Activated T-helper 1 cell treated with anti-CD3 and anti-CD28 coated beads, Interleukin-2, amount 50 U/mL, for 16 hours (primary cell): ENCODE measurements at regions not wholly inside any gene's neighbourhood (a gene's known extent, or its start where the extent isn't known, plus 50 kb on each side); places are given as distances from the start of the nearest gene placed in this dataset.

Experiments
- DNase-seq, 2 donors: peaks; one replicate each; pipeline ENCODE4 v3.0.0-alpha.2; 2020; ENCODE audit warnings: low read depth in 1 of 2, low spot score in 1 of 2

- DNase-seq: no peak
Measured at GRCh38 chr4:18533262-18533775, 511.8 kb upstream of the LCORL start.

GRCh38 chr4:18531731-18532130, 510.2 kb upstream of the LCORL start:
- DNase-seq: no peak

GRCh38 chr4:18529482-18529881, 507.9 kb upstream of the LCORL start:
- no peak for DNase-seq

- DNase-seq: no peak
Measured at GRCh38 chr4:18524667-18525066, 503.1 kb upstream of the LCORL start.

- DNase-seq: no peak
Measured at GRCh38 chr4:18518098-18518497, 496.5 kb upstream of the LCORL start.

- no peak for DNase-seq
Measured at GRCh38 chr4:18513861-18514260, 492.3 kb upstream of the LCORL start.

GRCh38 chr4:18512718-18513117, 491.2 kb upstream of the LCORL start:
- no peak for DNase-seq

- DNase-seq: no peak
Measured at GRCh38 chr4:18511727-18512126, 490.2 kb upstream of the LCORL start.

GRCh38 chr4:18508786-18509185, 487.2 kb upstream of the LCORL start:
- no peak for DNase-seq

GRCh38 chr4:18480928-18481327, 459.4 kb upstream of the LCORL start:
- DNase-seq: no peak

- DNase-seq: no peak
Measured at GRCh38 chr4:18480342-18480741, 458.8 kb upstream of the LCORL start.

GRCh38 chr4:18479825-18480224, 458.3 kb upstream of the LCORL start:
- no peak for DNase-seq

GRCh38 chr4:18463987-18464559, 442.5 kb upstream of the LCORL start:
- no peak for DNase-seq

- DNase-seq: no peak
Measured at GRCh38 chr4:18458465-18458864, 436.9 kb upstream of the LCORL start.

GRCh38 chr4:18454349-18454748, 432.8 kb upstream of the LCORL start:
- DNase-seq: no peak

- DNase-seq: no peak
Measured at GRCh38 chr4:18445110-18445509, 423.6 kb upstream of the LCORL start.

- no peak for DNase-seq
Measured at GRCh38 chr4:18444206-18444605, 422.7 kb upstream of the LCORL start.

- no peak for DNase-seq
Measured at GRCh38 chr4:18442957-18443356, 421.4 kb upstream of the LCORL start.

GRCh38 chr4:18441676-18442075, 420.1 kb upstream of the LCORL start:
- no peak for DNase-seq

- DNase-seq: no peak
Measured at GRCh38 chr4:18441203-18441590, 419.6 kb upstream of the LCORL start.

GRCh38 chr4:18440527-18441202, 419.1 kb upstream of the LCORL start:
- no peak for DNase-seq

- DNase-seq: no peak
Measured at GRCh38 chr4:18439311-18439710, 417.8 kb upstream of the LCORL start.

- DNase-seq: no peak
Measured at GRCh38 chr4:18435781-18436180, 414.2 kb upstream of the LCORL start.
